HL-60 (cell line): ENCODE measurements at regions not wholly inside any gene's neighbourhood (a gene's known extent, or its start where the extent isn't known, plus 50 kb on each side); places are given as distances from the start of the nearest gene placed in this dataset.

Source experiments
- GABPA ChIP-seq: IDR thresholded peaks from 2 replicates; pipeline ENCODE4 v1.6.1; 2012; ENCODE audit warnings: low read depth
- POLR2AphosphoS5 ChIP-seq: IDR thresholded peaks from 2 replicates; pipeline ENCODE4 v1.6.1; 2012; ENCODE audit warnings: low read depth
- TF ChIP-seq, protein P1 (sequence below): IDR thresholded peaks from one replicate; pipeline ENCODE4 v1.5.1; 2011; ENCODE audit warnings: low read length, control low read depth, inconsistent platforms; ENCODE audit not compliant: insufficient read depth
- TF ChIP-seq, protein P2 (sequence below): IDR thresholded peaks from 2 replicates; pipeline ENCODE4 v1.6.1; 2012; ENCODE audit warnings: low read depth; ENCODE audit not compliant: insufficient replicate concordance

DNA sequence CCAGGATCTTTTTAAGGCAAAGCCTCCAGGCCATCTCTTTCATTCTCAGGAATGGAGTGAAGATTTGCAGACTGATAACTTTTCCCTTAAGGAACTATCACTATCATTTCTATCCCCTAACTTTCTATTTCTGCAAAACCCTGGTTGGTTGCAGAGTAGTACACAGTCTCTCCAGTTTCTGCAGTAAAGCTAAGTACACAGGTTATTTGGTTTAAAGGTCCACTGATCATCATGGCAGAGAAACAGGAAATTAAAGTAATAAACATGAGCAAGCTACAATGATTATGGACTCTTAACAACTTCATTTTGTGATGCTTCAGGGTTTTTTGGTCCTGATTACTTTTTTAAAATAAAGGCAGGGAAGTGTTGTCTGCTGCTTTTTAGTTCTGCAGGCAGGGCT is 890.0 kb upstream of the DDX18 start:
- no peak for TF ChIP-seq POLR2AphosphoS5
- TF ChIP-seq, protein P1, sequence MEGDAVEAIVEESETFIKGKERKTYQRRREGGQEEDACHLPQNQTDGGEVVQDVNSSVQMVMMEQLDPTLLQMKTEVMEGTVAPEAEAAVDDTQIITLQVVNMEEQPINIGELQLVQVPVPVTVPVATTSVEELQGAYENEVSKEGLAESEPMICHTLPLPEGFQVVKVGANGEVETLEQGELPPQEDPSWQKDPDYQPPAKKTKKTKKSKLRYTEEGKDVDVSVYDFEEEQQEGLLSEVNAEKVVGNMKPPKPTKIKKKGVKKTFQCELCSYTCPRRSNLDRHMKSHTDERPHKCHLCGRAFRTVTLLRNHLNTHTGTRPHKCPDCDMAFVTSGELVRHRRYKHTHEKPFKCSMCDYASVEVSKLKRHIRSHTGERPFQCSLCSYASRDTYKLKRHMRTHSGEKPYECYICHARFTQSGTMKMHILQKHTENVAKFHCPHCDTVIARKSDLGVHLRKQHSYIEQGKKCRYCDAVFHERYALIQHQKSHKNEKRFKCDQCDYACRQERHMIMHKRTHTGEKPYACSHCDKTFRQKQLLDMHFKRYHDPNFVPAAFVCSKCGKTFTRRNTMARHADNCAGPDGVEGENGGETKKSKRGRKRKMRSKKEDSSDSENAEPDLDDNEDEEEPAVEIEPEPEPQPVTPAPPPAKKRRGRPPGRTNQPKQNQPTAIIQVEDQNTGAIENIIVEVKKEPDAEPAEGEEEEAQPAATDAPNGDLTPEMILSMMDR: no peak
- TF ChIP-seq, protein P2, sequence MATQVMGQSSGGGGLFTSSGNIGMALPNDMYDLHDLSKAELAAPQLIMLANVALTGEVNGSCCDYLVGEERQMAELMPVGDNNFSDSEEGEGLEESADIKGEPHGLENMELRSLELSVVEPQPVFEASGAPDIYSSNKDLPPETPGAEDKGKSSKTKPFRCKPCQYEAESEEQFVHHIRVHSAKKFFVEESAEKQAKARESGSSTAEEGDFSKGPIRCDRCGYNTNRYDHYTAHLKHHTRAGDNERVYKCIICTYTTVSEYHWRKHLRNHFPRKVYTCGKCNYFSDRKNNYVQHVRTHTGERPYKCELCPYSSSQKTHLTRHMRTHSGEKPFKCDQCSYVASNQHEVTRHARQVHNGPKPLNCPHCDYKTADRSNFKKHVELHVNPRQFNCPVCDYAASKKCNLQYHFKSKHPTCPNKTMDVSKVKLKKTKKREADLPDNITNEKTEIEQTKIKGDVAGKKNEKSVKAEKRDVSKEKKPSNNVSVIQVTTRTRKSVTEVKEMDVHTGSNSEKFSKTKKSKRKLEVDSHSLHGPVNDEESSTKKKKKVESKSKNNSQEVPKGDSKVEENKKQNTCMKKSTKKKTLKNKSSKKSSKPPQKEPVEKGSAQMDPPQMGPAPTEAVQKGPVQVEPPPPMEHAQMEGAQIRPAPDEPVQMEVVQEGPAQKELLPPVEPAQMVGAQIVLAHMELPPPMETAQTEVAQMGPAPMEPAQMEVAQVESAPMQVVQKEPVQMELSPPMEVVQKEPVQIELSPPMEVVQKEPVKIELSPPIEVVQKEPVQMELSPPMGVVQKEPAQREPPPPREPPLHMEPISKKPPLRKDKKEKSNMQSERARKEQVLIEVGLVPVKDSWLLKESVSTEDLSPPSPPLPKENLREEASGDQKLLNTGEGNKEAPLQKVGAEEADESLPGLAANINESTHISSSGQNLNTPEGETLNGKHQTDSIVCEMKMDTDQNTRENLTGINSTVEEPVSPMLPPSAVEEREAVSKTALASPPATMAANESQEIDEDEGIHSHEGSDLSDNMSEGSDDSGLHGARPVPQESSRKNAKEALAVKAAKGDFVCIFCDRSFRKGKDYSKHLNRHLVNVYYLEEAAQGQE: no peak
- no peak for TF ChIP-seq GABPA
